ENCODE measurements at regions not wholly inside any gene's neighbourhood (a gene's known extent, or its start where the extent isn't known, plus 50 kb on each side); places are given as distances from the start of the nearest gene placed in this dataset.
A peak's percentile ranks its signal among the peaks of the same experiment; 100 is the strongest.
"Not testable (repeated sequence)": the region's sequence is repeated elsewhere in the genome, so short reads cannot be mapped to it uniquely, and the experiment has no call there.

GRCh38 chr15:38111070-38111469 is 141.6 kb upstream of the SPRED1 start:
- H3K4me1 ChIP-seq (ENCODE audit: control insufficient read depth in 3 of 3, insufficient read depth in 2 of 3, low read depth in 1 of 3, low read length in 2 of 3) = no peaks in the 10 kb centered on the region
- no peaks in the 10 kb centered on the region for H3K9me3 ChIP-seq (ENCODE audit: control insufficient read depth in 2 of 2, insufficient read depth in 1 of 2, low read depth in 1 of 2, low read length in 1 of 2)
- 50 to 62% (median 55%) methylated on average over 1 of the region's 1 CpG for WGBS, 3 donors
- H3K36me3 ChIP-seq (ENCODE audit: control insufficient read depth in 3 of 3, insufficient read depth in 2 of 3, low read depth in 1 of 3, low read length in 3 of 3) = no peaks in the 10 kb centered on the region
- DNase-seq (no peak), FAIRE-seq (no peak)
- H3K27me3 ChIP-seq (ENCODE audit: control insufficient read depth in 3 of 3, insufficient read depth in 3 of 3, low read length in 3 of 3) = no peaks in the 10 kb centered on the region
- no peak overlapping the region for H3K4me3 ChIP-seq (ENCODE audit: low read depth in 1 of 3, low read length in 3 of 3)
- H3K27ac ChIP-seq (ENCODE audit: low read depth in 1 of 3, low read length in 2 of 3) = no peak overlapping the region

- no peak overlapping the region for H3K4me3 ChIP-seq (ENCODE audit: low read depth in 1 of 3, low read length in 3 of 3)
- H3K36me3 ChIP-seq (ENCODE audit: control insufficient read depth in 3 of 3, insufficient read depth in 2 of 3, low read depth in 1 of 3, low read length in 3 of 3) = no peaks in the 10 kb centered on the region
- H3K4me1 ChIP-seq (ENCODE audit: control insufficient read depth in 3 of 3, insufficient read depth in 2 of 3, low read depth in 1 of 3, low read length in 2 of 3) = no peaks in the 10 kb centered on the region
- FAIRE-seq (no peak), DNase-seq (no peak)
- H3K9me3 ChIP-seq (ENCODE audit: control insufficient read depth in 2 of 2, insufficient read depth in 1 of 2, low read depth in 1 of 2, low read length in 1 of 2) = no peaks in the 10 kb centered on the region
- WGBS, 3 donors = 89 to 91% (median 89%) methylated on average over 6 of the region's 6 CpGs
- H3K27ac ChIP-seq (ENCODE audit: low read depth in 1 of 3, low read length in 2 of 3) = no peak overlapping the region
- no peaks in the 10 kb centered on the region for H3K27me3 ChIP-seq (ENCODE audit: control insufficient read depth in 3 of 3, insufficient read depth in 3 of 3, low read length in 3 of 3)
Measured at GRCh38 chr15:38112406-38112805, 140.2 kb upstream of the SPRED1 start.

- Histone ChIP-seq H3K4me3 (ENCODE audit: low read depth in 1 of 3, low read length in 3 of 3) (no peak overlapping the region), H3K27ac (ENCODE audit: low read depth in 1 of 3, low read length in 2 of 3) (no peak overlapping the region), H3K36me3 (ENCODE audit: control insufficient read depth in 3 of 3, insufficient read depth in 2 of 3, low read depth in 1 of 3, low read length in 3 of 3) (no peaks in the 10 kb centered on the region), H3K9me3 (ENCODE audit: control insufficient read depth in 2 of 2, insufficient read depth in 1 of 2, low read depth in 1 of 2, low read length in 1 of 2) (peaks cover 0 to 7% of the 10 kb centered on the region in 2 donors), H3K4me1 (ENCODE audit: control insufficient read depth in 3 of 3, insufficient read depth in 2 of 3, low read depth in 1 of 3, low read length in 2 of 3) (no peaks in the 10 kb centered on the region), H3K27me3 (ENCODE audit: control insufficient read depth in 3 of 3, insufficient read depth in 3 of 3, low read length in 3 of 3) (no peaks in the 10 kb centered on the region)
- DNase-seq (no peak), FAIRE-seq (no peak)
- 91 to 97% (median 96%) methylated on average over 2 of the region's 2 CpGs for WGBS, 3 donors
Measured at GRCh38 chr15:38115121-38115520, 137.5 kb upstream of the SPRED1 start.

DNA sequence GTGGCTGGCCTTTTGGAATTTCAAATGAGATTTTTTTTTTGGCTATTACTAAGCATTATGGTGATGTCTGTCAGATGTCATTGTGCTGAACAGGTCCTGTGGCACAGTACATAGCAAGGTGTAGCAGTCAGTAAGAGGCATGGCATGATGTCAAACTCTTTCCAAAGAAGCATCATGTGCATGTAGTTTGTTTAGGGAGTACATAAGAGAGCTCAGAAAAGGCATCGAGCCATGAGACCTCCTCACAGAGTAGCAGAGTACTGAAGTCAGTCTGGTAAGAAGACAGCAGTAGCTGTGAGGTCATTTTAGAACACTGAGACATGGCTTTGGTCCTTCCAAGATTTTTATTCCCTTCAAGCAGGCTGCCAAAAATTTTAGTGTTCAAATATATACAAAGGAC is 134.9 kb upstream of the SPRED1 start:
- Histone ChIP-seq H3K4me3 (ENCODE audit: low read depth in 1 of 3, low read length in 3 of 3) (no peak overlapping the region), H3K9me3 (ENCODE audit: control insufficient read depth in 2 of 2, insufficient read depth in 1 of 2, low read depth in 1 of 2, low read length in 1 of 2) (peaks cover 0 to 13% of the 10 kb centered on the region in 2 donors), H3K36me3 (ENCODE audit: control insufficient read depth in 3 of 3, insufficient read depth in 2 of 3, low read depth in 1 of 3, low read length in 3 of 3) (no peaks in the 10 kb centered on the region), H3K27ac (ENCODE audit: low read depth in 1 of 3, low read length in 2 of 3) (no peak overlapping the region), H3K27me3 (ENCODE audit: control insufficient read depth in 3 of 3, insufficient read depth in 3 of 3, low read length in 3 of 3) (no peaks in the 10 kb centered on the region), H3K4me1 (ENCODE audit: control insufficient read depth in 3 of 3, insufficient read depth in 2 of 3, low read depth in 1 of 3, low read length in 2 of 3) (no peaks in the 10 kb centered on the region)
- DNase-seq = no peak
- 65 to 76% (median 74%) methylated on average over 1 of the region's 1 CpG for WGBS, 3 donors
- no peak for FAIRE-seq

DNA sequence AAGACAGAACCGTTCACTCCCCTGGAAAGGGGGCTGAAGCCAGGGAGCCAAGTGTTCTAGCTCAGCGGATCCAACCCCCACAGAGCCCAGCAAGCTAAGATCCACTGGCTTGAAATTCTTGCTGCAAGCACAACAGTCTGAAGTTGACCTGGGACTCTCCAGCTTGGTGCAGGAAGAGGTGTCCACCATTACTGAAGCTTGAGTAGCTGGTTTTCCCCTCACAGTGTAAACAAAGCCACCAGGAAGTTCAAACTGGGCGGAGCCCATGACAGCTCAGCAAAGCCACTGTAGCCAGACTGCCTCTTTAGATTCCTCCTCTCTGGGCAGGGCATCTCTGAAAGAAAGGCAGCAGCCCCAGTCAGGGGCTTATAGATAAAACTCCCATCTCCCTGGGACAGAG is 132.8 kb upstream of the SPRED1 start:
- peak in 1 of 2 donors; percentile 64 for DNase-seq
- H3K27me3 ChIP-seq (ENCODE audit: control insufficient read depth in 3 of 3, insufficient read depth in 3 of 3, low read length in 3 of 3); H3K27ac ChIP-seq (ENCODE audit: low read depth in 1 of 3, low read length in 2 of 3); H3K4me3 ChIP-seq (ENCODE audit: low read depth in 1 of 3, low read length in 3 of 3); H3K36me3 ChIP-seq (ENCODE audit: control insufficient read depth in 3 of 3, insufficient read depth in 2 of 3, low read depth in 1 of 3, low read length in 3 of 3); FAIRE-seq; H3K4me1 ChIP-seq (ENCODE audit: control insufficient read depth in 3 of 3, insufficient read depth in 2 of 3, low read depth in 1 of 3, low read length in 2 of 3): not testable (repeated sequence)
- 68 to 87% (median 76%) methylated on average over 3 of the region's 3 CpGs for WGBS, 3 donors
- H3K9me3 ChIP-seq (ENCODE audit: control insufficient read depth in 2 of 2, insufficient read depth in 1 of 2, low read depth in 1 of 2, low read length in 1 of 2) = peaks cover 0 to 13% of the 10 kb centered on the region in 2 donors

- peak; percentile 95 for FAIRE-seq
- WGBS, 3 donors = 25 to 67% (median 55%) methylated on average over 1 of the region's 1 CpG
- Histone ChIP-seq H3K36me3 (ENCODE audit: control insufficient read depth in 3 of 3, insufficient read depth in 2 of 3, low read depth in 1 of 3, low read length in 3 of 3) (no peaks in the 10 kb centered on the region), H3K27me3 (ENCODE audit: control insufficient read depth in 3 of 3, insufficient read depth in 3 of 3, low read length in 3 of 3) (peaks cover 0 to 3% (median 0%) of the 10 kb centered on the region in 3 donors), H3K4me1 (ENCODE audit: control insufficient read depth in 3 of 3, insufficient read depth in 2 of 3, low read depth in 1 of 3, low read length in 2 of 3) (peaks cover 4 to 27% (median 9%) of the 10 kb centered on the region in 3 donors), H3K9me3 (ENCODE audit: control insufficient read depth in 2 of 2, insufficient read depth in 1 of 2, low read depth in 1 of 2, low read length in 1 of 2) (no peaks in the 10 kb centered on the region), H3K27ac (ENCODE audit: low read depth in 1 of 3, low read length in 2 of 3) (peak overlapping the region; percentile 20 to 39 (median 34)), H3K4me3 (ENCODE audit: low read depth in 1 of 3, low read length in 3 of 3) (no peak overlapping the region)
- peak; percentile 88 to 94 for DNase-seq
Measured at GRCh38 chr15:38127306-38127771, 125.3 kb upstream of the SPRED1 start.

DNA sequence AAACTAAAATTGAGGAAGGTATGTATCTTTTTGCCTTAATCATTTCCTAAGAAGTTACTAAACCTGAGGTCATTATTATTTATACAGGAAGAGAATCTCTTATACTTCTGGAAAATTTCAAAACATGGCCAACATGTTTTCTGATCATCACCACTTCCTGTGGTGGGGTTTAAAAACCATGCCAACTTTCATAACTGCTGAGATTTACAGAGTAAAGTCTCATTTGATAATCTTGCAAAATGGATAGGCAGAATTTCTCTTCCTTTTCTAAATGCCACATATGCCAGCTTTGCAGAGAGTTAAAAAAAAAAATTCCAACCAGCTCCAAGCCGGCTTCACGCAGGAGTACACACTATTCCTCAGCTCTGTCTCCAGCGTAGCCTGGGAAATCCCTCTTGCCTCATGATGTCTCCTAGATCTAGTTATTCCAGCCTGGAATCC is 124.3 kb upstream of the SPRED1 start:
- Histone ChIP-seq H3K36me3 (ENCODE audit: control insufficient read depth in 3 of 3, insufficient read depth in 2 of 3, low read depth in 1 of 3, low read length in 3 of 3) (no peaks in the 10 kb centered on the region), H3K4me3 (ENCODE audit: low read depth in 1 of 3, low read length in 3 of 3) (no peak overlapping the region), H3K27me3 (ENCODE audit: control insufficient read depth in 3 of 3, insufficient read depth in 3 of 3, low read length in 3 of 3) (peaks cover 0 to 3% (median 0%) of the 10 kb centered on the region in 3 donors), H3K9me3 (ENCODE audit: control insufficient read depth in 2 of 2, insufficient read depth in 1 of 2, low read depth in 1 of 2, low read length in 1 of 2) (no peaks in the 10 kb centered on the region), H3K27ac (ENCODE audit: low read depth in 1 of 3, low read length in 2 of 3) (no peak overlapping the region), H3K4me1 (ENCODE audit: control insufficient read depth in 3 of 3, insufficient read depth in 2 of 3, low read depth in 1 of 3, low read length in 2 of 3) (peaks cover 4 to 27% (median 9%) of the 10 kb centered on the region in 3 donors)
- FAIRE-seq (no peak), DNase-seq (peak in 1 of 2 donors; percentile 20)
- 48 to 54% (median 49%) methylated on average over 3 of the region's 3 CpGs for WGBS, 3 donors

DNA sequence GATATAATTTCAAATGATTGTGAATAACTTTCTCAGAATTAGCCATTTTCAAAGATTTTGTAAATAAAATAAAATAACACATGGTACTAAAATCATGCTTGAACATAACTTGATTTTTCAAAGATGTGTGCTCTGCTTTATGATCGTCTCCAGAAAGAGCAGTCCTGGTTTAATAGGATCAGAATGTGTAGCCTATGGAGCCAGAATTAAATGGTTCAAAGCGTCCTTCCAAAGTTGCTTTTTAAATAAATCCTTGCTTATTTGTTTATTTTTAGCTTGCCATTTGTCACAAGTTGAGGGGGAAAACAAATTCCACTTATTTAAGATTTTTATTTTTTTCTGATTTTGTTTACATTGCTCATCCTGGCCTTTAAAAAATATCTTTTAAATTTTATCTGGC is 123.7 kb upstream of the SPRED1 start:
- Histone ChIP-seq H3K27me3 (ENCODE audit: control insufficient read depth in 3 of 3, insufficient read depth in 3 of 3, low read length in 3 of 3) (peaks cover 0 to 3% (median 0%) of the 10 kb centered on the region in 3 donors), H3K36me3 (ENCODE audit: control insufficient read depth in 3 of 3, insufficient read depth in 2 of 3, low read depth in 1 of 3, low read length in 3 of 3) (no peaks in the 10 kb centered on the region), H3K27ac (ENCODE audit: low read depth in 1 of 3, low read length in 2 of 3) (no peak overlapping the region), H3K9me3 (ENCODE audit: control insufficient read depth in 2 of 2, insufficient read depth in 1 of 2, low read depth in 1 of 2, low read length in 1 of 2) (no peaks in the 10 kb centered on the region), H3K4me3 (ENCODE audit: low read depth in 1 of 3, low read length in 3 of 3) (no peak overlapping the region), H3K4me1 (ENCODE audit: control insufficient read depth in 3 of 3, insufficient read depth in 2 of 3, low read depth in 1 of 3, low read length in 2 of 3) (peaks cover 4 to 27% (median 9%) of the 10 kb centered on the region in 3 donors)
- DNase-seq (no peak), FAIRE-seq (peak; percentile 10)
- 64 to 82% (median 65%) methylated on average over 2 of the region's 2 CpGs for WGBS, 3 donors

Data from small intestine (tissue), 7 donors.